GM20000 (cell line): ENCODE measurements at regions not wholly inside any gene's neighbourhood (a gene's known extent, or its start where the extent isn't known, plus 50 kb on each side); places are given as distances from the start of the nearest gene placed in this dataset.

Experiments used
- DNase-seq: peaks from one replicate; pipeline ENCODE4 v3.0.0; 2012; ENCODE audit warnings: low spot score
- TF ChIP-seq, protein P1 (sequence below): IDR thresholded peaks from 2 replicates; pipeline ENCODE4 v1.5.1; 2012; ENCODE audit warnings: mild to moderate bottlenecking, control low read depth; ENCODE audit errors: extremely low read depth, missing control alignments

DNA sequence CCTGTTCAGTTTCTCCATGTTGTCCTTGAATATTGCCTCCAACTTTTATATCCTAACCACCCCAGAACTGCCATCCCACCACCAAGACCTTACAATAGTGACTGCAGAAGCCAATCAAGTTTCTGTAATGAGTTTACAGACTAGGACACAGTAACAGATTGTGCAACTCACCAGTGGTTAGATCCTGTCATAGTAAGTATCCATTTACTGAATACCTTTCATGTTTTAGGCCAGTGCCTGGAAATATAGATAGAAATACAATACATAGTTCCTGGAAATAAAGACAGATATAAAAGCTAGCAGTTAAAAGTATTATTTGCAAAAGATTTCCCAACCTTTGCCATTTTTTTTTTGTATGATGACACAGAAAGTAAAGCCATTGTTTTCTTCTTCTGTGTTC, 471.8 kb upstream of the BTBD3 start:
- no peak for DNase-seq
- TF ChIP-seq, protein P1, sequence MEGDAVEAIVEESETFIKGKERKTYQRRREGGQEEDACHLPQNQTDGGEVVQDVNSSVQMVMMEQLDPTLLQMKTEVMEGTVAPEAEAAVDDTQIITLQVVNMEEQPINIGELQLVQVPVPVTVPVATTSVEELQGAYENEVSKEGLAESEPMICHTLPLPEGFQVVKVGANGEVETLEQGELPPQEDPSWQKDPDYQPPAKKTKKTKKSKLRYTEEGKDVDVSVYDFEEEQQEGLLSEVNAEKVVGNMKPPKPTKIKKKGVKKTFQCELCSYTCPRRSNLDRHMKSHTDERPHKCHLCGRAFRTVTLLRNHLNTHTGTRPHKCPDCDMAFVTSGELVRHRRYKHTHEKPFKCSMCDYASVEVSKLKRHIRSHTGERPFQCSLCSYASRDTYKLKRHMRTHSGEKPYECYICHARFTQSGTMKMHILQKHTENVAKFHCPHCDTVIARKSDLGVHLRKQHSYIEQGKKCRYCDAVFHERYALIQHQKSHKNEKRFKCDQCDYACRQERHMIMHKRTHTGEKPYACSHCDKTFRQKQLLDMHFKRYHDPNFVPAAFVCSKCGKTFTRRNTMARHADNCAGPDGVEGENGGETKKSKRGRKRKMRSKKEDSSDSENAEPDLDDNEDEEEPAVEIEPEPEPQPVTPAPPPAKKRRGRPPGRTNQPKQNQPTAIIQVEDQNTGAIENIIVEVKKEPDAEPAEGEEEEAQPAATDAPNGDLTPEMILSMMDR = no peak

- TF ChIP-seq, protein P1 = no peak
- DNase-seq = no peak
These were observed 470.2 kb upstream of the BTBD3 start for GRCh38 chr20:11447371-11448100.

- no peak for DNase-seq
- TF ChIP-seq, protein P1 = no peak
These were observed 469.1 kb upstream of the BTBD3 start for GRCh38 chr20:11448554-11448953.

DNA sequence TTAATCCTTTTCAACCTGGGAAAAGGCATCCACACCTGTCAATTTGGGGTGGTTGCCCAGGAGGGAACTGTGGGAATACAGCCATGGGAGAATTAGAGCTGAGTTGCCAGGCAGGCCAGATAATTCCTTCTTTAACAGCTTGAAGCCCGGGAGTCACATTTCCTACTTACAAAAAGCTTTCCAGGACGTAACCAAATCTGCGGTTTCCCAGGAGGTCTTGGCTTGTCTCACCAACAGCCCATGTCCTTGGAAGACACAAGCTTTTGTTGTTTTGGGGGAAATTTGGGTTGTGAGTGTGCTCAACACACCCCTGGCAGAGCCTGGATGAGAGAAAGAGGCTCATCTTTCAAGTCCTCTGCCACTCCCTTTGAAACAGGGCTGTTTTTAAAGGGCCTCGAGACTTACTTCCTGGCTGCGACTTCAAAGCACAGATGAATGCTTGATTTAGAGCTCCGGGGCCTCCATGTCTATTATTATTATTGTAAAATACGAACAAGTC, 465.9 kb upstream of the BTBD3 start:
- TF ChIP-seq, protein P1 = no peak

DNA sequence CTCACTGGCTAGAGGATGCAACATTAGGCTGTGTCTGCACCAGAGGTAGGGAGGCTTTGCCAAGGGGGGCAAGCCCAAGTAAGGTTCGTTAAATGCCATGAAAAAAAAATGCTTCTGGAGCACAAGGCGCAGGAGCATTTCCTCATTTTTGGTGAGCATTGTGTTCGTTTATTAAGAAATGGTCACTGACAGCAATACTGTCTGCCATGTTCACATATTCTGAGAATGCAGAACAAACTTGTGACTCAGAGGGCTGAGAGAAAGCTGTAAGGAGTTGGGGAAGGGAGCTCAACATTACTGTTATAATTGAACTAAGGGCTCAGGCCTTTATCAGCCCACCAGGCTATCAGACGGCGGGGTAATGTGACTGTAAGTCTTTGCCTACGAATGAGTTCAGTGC, 465.4 kb upstream of the BTBD3 start:
- TF ChIP-seq, protein P1 = no peak
- no peak for DNase-seq

More for the DNA sequence above, 465.9 kb upstream of the BTBD3 start:
- no peak for DNase-seq

DNA sequence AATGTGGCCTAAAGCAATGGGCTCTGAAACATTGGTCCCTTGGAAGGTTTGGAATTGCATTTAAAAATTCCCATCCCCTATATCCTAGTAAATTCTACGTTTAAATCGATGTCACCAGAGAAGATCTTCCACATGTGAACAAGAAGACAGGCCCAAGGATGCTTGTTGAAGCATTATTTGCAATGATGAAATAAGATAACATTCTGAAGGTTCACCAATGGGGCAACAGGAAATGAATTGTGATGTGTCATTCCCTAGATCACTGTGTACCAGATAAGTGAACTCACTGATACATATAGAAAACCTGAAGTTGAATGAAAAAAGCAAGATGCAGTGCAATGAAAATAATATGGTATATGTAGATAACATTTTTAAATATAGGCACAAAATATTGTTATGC, 464.3 kb upstream of the BTBD3 start:
- TF ChIP-seq, protein P1 = no peak
- no peak for DNase-seq

GRCh38 chr20:11454966-11455799, 462.5 kb upstream of the BTBD3 start:
- TF ChIP-seq, protein P1 = no peak
- DNase-seq = peak; percentile 11
